Astrocyte (in vitro differentiated cells and primary cell): ENCODE measurements at regions not wholly inside any gene's neighbourhood (a gene's known extent, or its start where the extent isn't known, plus 50 kb on each side); places are given as distances from the start of the nearest gene placed in this dataset.
"Not testable (repeated sequence)": the region's sequence is repeated elsewhere in the genome, so short reads cannot be mapped to it uniquely, and the experiment has no call there.

Source experiments
- DNase-seq: peaks from one replicate; pipeline ENCODE4 v3.0.0-alpha.2; 2010; ENCODE audit warnings: low read depth
- FAIRE-seq: peaks from 2 replicates; lab custom pipeline; 2011; peaks lifted over from hg19 to GRCh38; lab: Jason Lieb, UNC
- H2AFZ ChIP-seq: 2 replicates; pipeline ENCODE4 v1.6.0; 2012; ENCODE audit warnings: low read depth, low read length, inconsistent platforms
- H3K27ac ChIP-seq: 2 replicates; pipeline ENCODE4 v1.5.1; 2011; ENCODE audit warnings: low read depth, low read length, inconsistent platforms
- H3K27me3 ChIP-seq: 2 replicates; pipeline ENCODE4 v1.6.0; 2011; ENCODE audit warnings: low read length, inconsistent platforms; ENCODE audit not compliant: insufficient read depth
- H3K36me3 ChIP-seq: 2 replicates; pipeline ENCODE4 v1.5.1; 2011; ENCODE audit warnings: low read length, inconsistent platforms; ENCODE audit not compliant: insufficient read depth
- H3K4me1 ChIP-seq: 2 replicates; pipeline ENCODE4 v1.5.1; 2011; ENCODE audit warnings: low read length, inconsistent platforms; ENCODE audit not compliant: insufficient read depth
- H3K4me2 ChIP-seq: 2 replicates; pipeline ENCODE4 v1.6.0; 2012; ENCODE audit warnings: low read length, inconsistent platforms
- H3K4me3 ChIP-seq: 2 replicates; pipeline ENCODE4 v1.5.1; 2011; ENCODE audit warnings: low read depth, mild to moderate bottlenecking, low read length, inconsistent platforms; ENCODE audit not compliant: insufficient read depth
- H3K79me2 ChIP-seq: 2 replicates; pipeline ENCODE4 v1.6.0; 2012; ENCODE audit warnings: mild to moderate bottlenecking, low read length, inconsistent platforms; ENCODE audit not compliant: insufficient read depth
- H3K9ac ChIP-seq: 2 replicates; pipeline ENCODE4 v1.6.0; 2012; ENCODE audit warnings: mild to moderate bottlenecking, low read length, inconsistent platforms
- H3K9me3 ChIP-seq: 2 replicates; pipeline ENCODE4 v1.5.1; 2012; ENCODE audit warnings: low read depth, mild to moderate bottlenecking, low read length, inconsistent platforms; ENCODE audit not compliant: insufficient read depth
- H4K20me1 ChIP-seq: 2 replicates; pipeline ENCODE4 v1.6.0; 2012; ENCODE audit warnings: low read length, inconsistent platforms; ENCODE audit not compliant: insufficient read depth
- H3K27ac Mint-ChIP-seq: one replicate; pipeline ENCODE4 v1.8.0; 2021; ENCODE audit warnings: mild to moderate bottlenecking, mixed read lengths; ENCODE audit not compliant: unreplicated experiment
- H3K27me3 Mint-ChIP-seq: one replicate; pipeline ENCODE4 v1.8.0; 2021; ENCODE audit warnings: low read depth, mixed read lengths; ENCODE audit not compliant: unreplicated experiment
- H3K36me3 Mint-ChIP-seq: one replicate; pipeline ENCODE4 v1.8.0; 2021; ENCODE audit warnings: low read depth, mixed read lengths; ENCODE audit not compliant: unreplicated experiment
- H3K4me1 Mint-ChIP-seq: one replicate; pipeline ENCODE4 v1.8.0; 2021; ENCODE audit warnings: low read depth, mixed read lengths; ENCODE audit not compliant: unreplicated experiment
- H3K4me3 Mint-ChIP-seq: one replicate; pipeline ENCODE4 v1.8.0; 2021; ENCODE audit warnings: mild to moderate bottlenecking, moderate library complexity, mixed read lengths; ENCODE audit not compliant: unreplicated experiment
- H3K9me3 Mint-ChIP-seq: one replicate; pipeline ENCODE4 v1.8.0; 2021; ENCODE audit warnings: mild to moderate bottlenecking, mixed read lengths; ENCODE audit not compliant: unreplicated experiment
- CTCF ChIP-seq: IDR thresholded peaks from 2 replicates; pipeline ENCODE4 v1.5.1; 2011; ENCODE audit warnings: low read depth, mild to moderate bottlenecking, inconsistent platforms, low read length, moderate library complexity; ENCODE audit not compliant: insufficient read depth
- EZH2 ChIP-seq: IDR thresholded peaks from 2 replicates; pipeline ENCODE4 v1.6.1; 2012; ENCODE audit warnings: mild to moderate bottlenecking, low read length, inconsistent platforms; ENCODE audit not compliant: insufficient read depth

- Histone ChIP-seq H3K9me3 (no peaks in the 10 kb centered on the region), H3K4me3 (no peak overlapping the region), H3K36me3 (no peaks in the 10 kb centered on the region), H3K4me2 (no peak overlapping the region), H3K79me2 (no peaks in the 10 kb centered on the region), H4K20me1 (no peaks in the 10 kb centered on the region), H3K27ac (no peak overlapping the region), H2AFZ (no peak overlapping the region), H3K27me3 (no peaks in the 10 kb centered on the region), H3K9ac (no peak overlapping the region), H3K4me1 (no peaks in the 10 kb centered on the region)
- Mint-ChIP-seq H3K36me3 (no peaks in the 10 kb centered on the region), H3K27me3 (peaks cover 14% of the 10 kb centered on the region), H3K4me1 (peaks cover 4% of the 10 kb centered on the region), H3K27ac (peak overlapping the region; percentile 26), H3K4me3 (no peak overlapping the region), H3K9me3 (peaks cover 4% of the 10 kb centered on the region)
- DNase-seq (no peak), FAIRE-seq (no peak)
- TF ChIP-seq EZH2 (no peak), CTCF (peak; percentile 35)
Observed at GRCh38 chr7:98733036-98733435, 116.0 kb downstream of the NPTX2 start.

- FAIRE-seq: no peak
- H3K9ac ChIP-seq: no peak overlapping the region
- no peaks in the 10 kb centered on the region for H4K20me1 ChIP-seq
- Mint-ChIP-seq H3K4me1 (no peaks in the 10 kb centered on the region), H3K4me3 (no peak overlapping the region), H3K36me3 (no peaks in the 10 kb centered on the region), H3K9me3 (peaks cover 4% of the 10 kb centered on the region), H3K27ac (no peak overlapping the region), H3K27me3 (peaks cover 6% of the 10 kb centered on the region)
- DNase-seq: no peak
- no peak overlapping the region for H3K4me2 ChIP-seq
- H3K79me2 ChIP-seq: no peaks in the 10 kb centered on the region
- no peak overlapping the region for H3K27ac ChIP-seq
- no peaks in the 10 kb centered on the region for H3K27me3 ChIP-seq
- no peaks in the 10 kb centered on the region for H3K4me1 ChIP-seq
- no peak for TF ChIP-seq CTCF
- no peak for TF ChIP-seq EZH2
- H3K36me3 ChIP-seq: no peaks in the 10 kb centered on the region
- no peaks in the 10 kb centered on the region for H3K9me3 ChIP-seq
- no peak overlapping the region for H3K4me3 ChIP-seq
- H2AFZ ChIP-seq: no peak overlapping the region
Observed at GRCh38 chr7:98735801-98736200, 118.7 kb downstream of the NPTX2 start.

- H2AFZ ChIP-seq, H3K79me2 ChIP-seq, H3K9me3 ChIP-seq, H3K27me3 ChIP-seq, H3K27ac Mint-ChIP-seq, H3K36me3 ChIP-seq, H3K4me3 Mint-ChIP-seq, DNase-seq, H3K4me2 ChIP-seq, H3K4me3 ChIP-seq, H3K9me3 Mint-ChIP-seq, H4K20me1 ChIP-seq, H3K4me1 ChIP-seq, FAIRE-seq, H3K27me3 Mint-ChIP-seq, H3K36me3 Mint-ChIP-seq, H3K27ac ChIP-seq, H3K9ac ChIP-seq, H3K4me1 Mint-ChIP-seq: not testable (repeated sequence)
Observed at GRCh38 chr7:98736461-98736860, 119.4 kb downstream of the NPTX2 start.
